Bone marrow (tissue), 2 donors: ENCODE measurements at regions not wholly inside any gene's neighbourhood (a gene's known extent, or its start where the extent isn't known, plus 50 kb on each side); places are given as distances from the start of the nearest gene placed in this dataset.
"Not testable (repeated sequence)": the region's sequence is repeated elsewhere in the genome, so short reads cannot be mapped to it uniquely, and the experiment has no call there.

ENCODE experiments used
- DNase-seq, 2 donors: peaks; one replicate each; lab custom pipeline; 2025; lab: John Stamatoyannopoulos, UW

- DNase-seq = no peak
Observed at GRCh38 chr2:160810406-160810805, 316.8 kb upstream of the RBMS1 start.

DNA sequence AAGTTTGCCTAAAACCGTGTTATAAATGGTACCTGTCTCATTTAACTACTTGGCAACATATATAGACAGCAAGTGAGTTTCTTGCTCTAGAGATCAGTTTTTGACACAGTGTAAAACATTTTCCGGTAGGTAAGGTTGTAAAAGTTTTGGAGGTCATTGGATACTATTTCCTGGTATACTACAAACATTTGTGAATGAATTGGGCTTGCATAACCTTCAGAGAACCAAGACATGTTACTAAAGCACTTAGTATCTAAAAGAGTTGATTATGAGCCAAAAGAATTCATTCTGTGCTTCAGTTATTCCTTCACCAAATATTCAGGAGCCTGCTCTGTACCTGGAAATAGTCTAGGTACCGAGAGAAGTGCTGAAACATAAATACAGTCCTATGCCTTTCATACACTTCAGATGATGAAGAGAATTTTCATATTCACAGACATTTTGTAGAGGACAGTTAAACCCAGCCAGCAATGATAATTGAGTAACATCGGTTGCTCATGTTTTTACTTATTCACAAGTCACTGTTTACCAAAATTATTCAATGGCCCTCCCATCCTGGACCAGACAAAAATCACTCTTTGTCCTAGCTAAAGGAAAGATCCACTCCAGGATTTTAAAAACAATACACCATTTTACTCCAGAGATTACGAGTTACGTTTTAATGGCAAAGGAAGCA, 319.4 kb upstream of the RBMS1 start:
- no peak for DNase-seq

GRCh38 chr2:160813506-160813858, 319.9 kb upstream of the RBMS1 start:
- no peak for DNase-seq

- DNase-seq = no peak
Observed at GRCh38 chr2:160816916-160817499, 323.4 kb upstream of the RBMS1 start.

DNA sequence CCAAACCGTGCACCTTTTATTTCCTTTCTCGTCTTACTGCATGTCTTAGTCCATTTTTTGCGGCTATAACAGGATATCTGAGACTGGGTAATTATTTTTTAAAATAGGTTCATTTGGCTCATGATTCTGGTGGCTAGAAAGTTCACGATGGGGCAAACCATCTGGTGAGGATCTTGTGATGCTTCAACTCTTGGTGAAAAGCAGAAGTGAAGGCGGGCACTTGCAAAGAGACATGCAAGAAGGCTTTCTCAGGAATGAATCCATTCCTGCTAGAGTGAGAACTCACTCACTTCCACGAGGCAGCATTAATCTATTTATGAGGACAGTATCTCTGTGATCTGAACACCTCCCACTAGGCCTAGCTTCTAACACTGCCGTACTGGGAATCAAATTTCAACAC, 327.1 kb upstream of the RBMS1 start:
- DNase-seq = no peak

- no peak for DNase-seq
Observed at GRCh38 chr2:160822006-160822405, 328.4 kb upstream of the RBMS1 start.

GRCh38 chr2:160825433-160825832, 331.8 kb upstream of the RBMS1 start:
- no peak for DNase-seq

- no peak for DNase-seq
Observed at GRCh38 chr2:160826496-160826895, 332.9 kb upstream of the RBMS1 start.

DNA sequence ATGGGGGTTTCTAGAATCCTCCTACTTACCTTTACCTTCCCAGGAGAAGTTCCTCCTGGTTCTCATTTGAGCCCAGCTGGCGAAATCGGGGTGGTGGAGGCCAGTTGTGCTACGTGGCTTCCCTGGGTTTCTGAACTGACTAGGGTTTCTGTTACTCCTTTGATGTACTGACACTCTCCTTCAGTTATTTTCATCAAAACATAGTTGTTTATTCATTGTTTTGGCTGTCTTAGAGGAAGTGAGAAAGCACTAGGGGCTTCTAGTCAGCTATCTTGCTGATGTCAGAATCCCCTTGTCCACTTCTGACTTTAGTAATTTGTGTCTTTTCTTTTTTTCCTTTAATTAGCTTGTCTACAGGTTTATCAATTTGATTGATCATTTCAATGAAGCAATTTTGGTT, 332.2 kb upstream of the TANK start:
- no peak for DNase-seq

GRCh38 chr2:160832381-160832780, 327.8 kb upstream of the TANK start:
- DNase-seq = not testable (repeated sequence)

DNA sequence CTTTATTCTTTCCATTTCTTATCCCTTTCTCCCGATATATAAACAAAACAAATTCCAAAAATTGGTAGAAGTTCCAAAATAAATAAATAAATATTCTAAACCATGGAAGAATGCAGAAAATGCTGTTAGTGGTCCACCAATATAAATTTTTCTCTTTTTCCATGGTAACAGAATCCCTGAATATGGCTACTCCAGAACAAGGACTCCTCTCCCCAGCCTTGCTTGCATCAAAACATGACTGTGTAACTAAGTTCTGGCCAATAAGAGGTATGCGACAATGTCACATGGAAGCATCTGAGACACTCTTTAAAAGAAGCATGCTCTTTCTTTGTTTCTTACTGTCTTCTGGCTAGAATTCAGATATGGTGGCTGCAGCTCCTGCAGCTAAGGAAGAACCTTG, 325.1 kb upstream of the TANK start:
- DNase-seq = no peak

GRCh38 chr2:160836755-160837154, 323.5 kb upstream of the TANK start:
- no peak for DNase-seq

DNA sequence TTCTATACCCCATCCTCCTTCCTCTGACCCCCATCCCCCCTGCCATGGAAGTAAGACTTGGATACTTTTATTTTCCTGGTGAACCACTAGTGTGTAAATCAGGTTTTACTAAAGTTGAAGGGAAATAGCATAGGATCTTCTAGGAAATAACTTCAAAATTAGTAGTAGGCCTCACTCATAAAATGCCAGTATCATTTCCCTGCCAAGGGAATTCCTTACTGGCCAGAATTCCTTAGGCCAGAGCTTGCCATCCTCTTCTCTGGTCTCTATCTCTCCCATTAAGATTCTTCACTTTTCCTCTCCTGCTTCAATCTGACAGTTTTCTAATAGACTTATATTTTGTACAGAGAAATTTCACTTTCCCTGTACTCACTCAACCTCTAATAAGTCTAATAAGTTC, 322.8 kb upstream of the TANK start:
- no peak for DNase-seq

DNA sequence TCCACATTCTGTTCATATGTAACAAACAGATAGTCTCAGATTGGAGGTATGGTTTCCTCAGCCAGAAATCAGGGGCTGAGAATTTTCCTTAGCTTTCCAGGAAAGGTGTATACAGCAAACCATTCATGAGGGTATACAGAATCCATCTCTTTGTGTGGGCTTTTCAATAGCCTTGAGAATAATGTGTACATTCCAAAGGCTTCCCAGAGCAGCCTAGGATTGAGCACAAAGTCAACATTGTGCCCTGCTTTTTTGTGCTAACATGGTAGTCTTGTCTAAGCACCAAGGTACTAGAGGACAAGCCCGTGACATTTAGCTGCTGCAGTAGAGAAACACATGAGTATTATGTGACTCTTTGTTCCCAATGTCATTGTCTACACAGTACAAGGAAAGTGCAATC, 322.1 kb upstream of the TANK start:
- DNase-seq = no peak

- no peak for DNase-seq
Observed at GRCh38 chr2:160838691-160839090, 321.5 kb upstream of the TANK start.

GRCh38 chr2:160842286-160842685, 317.9 kb upstream of the TANK start:
- no peak for DNase-seq

- no peak for DNase-seq
Observed at GRCh38 chr2:160859096-160859495, 301.1 kb upstream of the TANK start.

DNA sequence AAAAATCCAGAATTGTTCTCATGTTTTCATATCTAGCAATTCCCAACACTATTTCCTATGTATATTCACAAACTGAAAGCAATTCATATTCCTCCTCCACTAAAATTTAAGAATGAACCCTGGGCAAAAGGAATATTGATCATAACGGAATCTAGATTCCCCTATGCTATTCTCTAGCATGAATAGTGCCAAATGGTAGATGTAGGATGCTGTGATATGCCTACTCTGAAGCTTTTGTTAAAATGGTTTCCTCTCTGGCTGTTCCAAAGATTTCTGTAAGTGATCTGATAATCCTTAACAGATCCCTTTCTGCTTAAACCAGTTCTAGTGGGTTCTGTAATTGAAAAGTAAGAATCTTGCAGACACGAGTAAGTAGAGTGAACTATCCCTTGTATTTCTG, 298.0 kb upstream of the TANK start:
- no peak for DNase-seq

DNA sequence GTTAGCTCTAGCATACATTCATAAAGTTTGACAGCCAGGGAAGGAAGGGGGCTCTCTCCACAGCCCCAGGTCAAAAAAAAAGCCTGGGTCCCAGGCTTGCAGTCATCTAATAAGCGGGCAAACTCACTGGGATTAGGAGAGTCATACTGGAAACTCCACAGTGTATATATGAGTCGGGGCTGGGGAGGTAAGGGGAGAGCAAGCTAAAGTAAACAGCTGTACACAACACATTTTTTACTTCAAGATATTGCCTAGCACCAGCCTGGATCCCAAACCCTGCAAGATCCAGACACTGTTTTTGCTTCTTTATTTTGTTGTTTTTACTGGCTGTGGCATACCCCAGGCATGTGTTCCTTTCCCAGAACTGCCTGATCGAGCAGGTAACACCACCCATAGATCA, 291.3 kb upstream of the TANK start:
- DNase-seq = no peak

DNA sequence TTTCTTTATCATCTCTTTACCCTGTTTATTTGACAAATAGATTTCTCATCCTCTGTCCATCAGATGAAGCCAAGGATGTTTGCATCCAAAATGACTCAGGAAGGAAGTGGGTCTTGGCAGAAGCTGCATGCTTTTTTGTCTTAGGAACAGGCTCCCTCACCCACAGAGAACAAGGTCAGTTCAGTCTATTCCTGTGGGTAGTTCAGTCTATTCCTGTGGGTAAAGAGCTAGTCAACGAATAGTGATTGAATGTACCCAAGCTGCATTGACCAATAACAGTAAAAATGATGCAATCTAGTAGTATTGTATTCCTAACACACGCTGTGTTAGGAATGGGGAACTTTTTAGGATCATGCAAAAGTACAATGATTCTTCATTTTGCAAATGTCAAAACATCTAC, 290.8 kb upstream of the TANK start:
- no peak for DNase-seq

DNA sequence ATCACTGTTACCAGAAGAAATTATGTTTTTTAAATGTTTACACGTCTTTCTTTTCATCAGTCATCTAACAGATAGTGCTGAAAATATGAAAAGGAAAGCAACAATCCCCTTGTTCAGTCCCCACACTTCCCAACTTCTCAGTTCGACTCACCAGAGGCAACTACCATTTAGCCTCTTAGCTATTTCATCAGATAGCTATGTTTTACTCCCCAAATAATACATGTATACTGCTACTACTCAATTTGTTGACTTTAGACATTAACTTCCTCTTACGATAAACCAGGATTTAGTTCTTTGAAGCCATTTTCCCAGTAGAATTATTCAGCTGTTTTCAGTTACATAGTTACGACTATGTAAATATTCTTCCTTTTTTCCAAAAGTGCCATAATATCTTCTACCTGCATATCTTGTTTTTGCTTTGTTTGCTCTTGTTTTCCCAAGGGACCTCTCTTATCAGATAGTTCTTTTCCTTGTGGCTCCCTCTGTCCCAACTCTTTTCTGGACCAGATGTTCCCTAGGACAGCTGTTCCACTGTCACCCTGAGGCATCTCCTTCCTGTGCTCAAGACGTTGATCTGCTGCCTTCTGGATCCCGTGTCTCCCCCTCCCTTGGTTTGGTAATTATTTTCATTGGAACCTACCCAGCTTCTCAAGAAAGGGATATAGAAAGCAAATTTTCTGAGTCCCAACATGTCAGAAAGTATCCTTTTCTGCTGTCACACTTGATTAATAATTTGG, 289.3 kb upstream of the TANK start:
- DNase-seq = no peak

- no peak for DNase-seq
Observed at GRCh38 chr2:160871953-160872352, 288.3 kb upstream of the TANK start.

DNA sequence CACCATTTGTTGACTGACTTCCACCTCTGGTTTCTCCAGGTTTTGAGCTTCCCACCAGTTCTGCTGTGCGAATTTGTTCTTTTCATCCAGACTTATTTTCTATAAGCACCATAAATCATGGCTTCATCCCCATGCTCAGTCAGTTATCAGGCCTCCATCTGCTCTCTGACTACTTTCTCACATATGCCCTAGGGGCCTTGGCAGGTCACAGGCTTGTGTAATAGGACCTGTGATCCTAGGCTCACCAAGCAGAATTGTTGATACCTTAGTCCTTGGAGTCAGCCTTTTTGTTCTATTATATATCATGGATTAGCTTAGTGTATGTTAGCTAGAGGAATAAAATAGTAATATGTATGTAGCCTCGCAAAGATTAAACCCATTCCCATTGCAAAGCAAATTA, 284.2 kb upstream of the TANK start:
- DNase-seq = no peak

GRCh38 chr2:160876765-160877164, 283.5 kb upstream of the TANK start:
- no peak for DNase-seq
